A549 (cell line): ENCODE measurements at regions not wholly inside any gene's neighbourhood (a gene's known extent, or its start where the extent isn't known, plus 50 kb on each side); places are given as distances from the start of the nearest gene placed in this dataset.
"Not testable (repeated sequence)": the region's sequence is repeated elsewhere in the genome, so short reads cannot be mapped to it uniquely, and the experiment has no call there.

Experiments used
- ATAC-seq, 2 experiments: fragments of 200-7000 bp in 1 of 2; fragments of >200 bp in 1 of 2; cut with Nextera tagmentation in 1 of 2; cut with Tn5 transposase in 1 of 2; 3 replicates each; pipeline versions ENCODE4 v1.8.0 to v1.9.1; 2018 to 2020; ENCODE audit warnings: mild to moderate bottlenecking in 1 of 2, moderate library complexity in 1 of 2
- CTCF ChIA-PET: fragments of 300-600 bp; sonication (Branson Sonifier 250); formaldehyde crosslinking; extraction: SDS; loops from one replicate; lab custom pipeline; 2021; ENCODE audit warnings: antibody characterized with exemption, inconsistent platforms; lab: Yijun Ruan, JAX
- POLR2A ChIA-PET: fragments of 350-600 bp; formaldehyde crosslinking; extraction: SDS; loops from one replicate; lab custom pipeline; 2021; ENCODE audit warnings: antibody characterized with exemption, inconsistent platforms; lab: Yijun Ruan, JAX
- DNase-seq, 2 experiments: peaks; one replicate each; pipeline versions ENCODE4 v3.0.0 to v3.0.0-alpha.2; 2011 to 2016; ENCODE audit warnings: low read depth in 1 of 2, low spot score in 1 of 2
- FAIRE-seq: peaks from 2 replicates; lab custom pipeline; 2011; peaks lifted over from hg19 to GRCh38; lab: Jason Lieb, UNC
- H3K27ac ChIP-seq, 2 experiments: fragments of >200 bp; sonication (Bioruptor Twin); formaldehyde crosslinking; 3 replicates each; pipeline ENCODE4 v1.5.1; 2016 to 2017
- H3K4me1 ChIP-seq: fragments of >200 bp; sonication (Bioruptor Twin); formaldehyde crosslinking; 3 replicates; pipeline ENCODE4 v1.6.1; 2016
- H3K4me2 ChIP-seq: fragments of >200 bp; sonication (Bioruptor Twin); formaldehyde crosslinking; 3 replicates; pipeline ENCODE4 v1.6.1; 2016
- H3K4me3 ChIP-seq: fragments of >200 bp; sonication (Bioruptor Twin); formaldehyde crosslinking; 3 replicates; pipeline ENCODE4 v1.5.1; 2016
- H3K9me3 ChIP-seq: fragments of >200 bp; sonication (Bioruptor Twin); formaldehyde crosslinking; 3 replicates; pipeline ENCODE4 v1.6.1; 2016
- BHLHE40 ChIP-seq: IDR thresholded peaks from 2 replicates; pipeline ENCODE4 v1.6.1; 2012; ENCODE audit warnings: low read depth, low read length, inconsistent platforms
- CBX2 ChIP-seq: fragments of 200-600 bp; sonication (generic); IDR thresholded peaks from 2 replicates; pipeline ENCODE4 v1.6.1; 2016; ENCODE audit warnings: low read depth, mild to moderate bottlenecking, borderline replicate concordance
- CBX8 ChIP-seq: fragments of 200-600 bp; sonication (generic); IDR thresholded peaks from 2 replicates; pipeline ENCODE4 v1.6.1; 2016
- CEBPB ChIP-seq, 2 experiments: fragments of >200 bp in 1 of 2; sonication (Bioruptor Twin) in 1 of 2; formaldehyde crosslinking in 1 of 2; IDR thresholded peaks; 2 replicates each; pipeline ENCODE4 v1.6.1; 2012 to 2016
- CHD4 ChIP-seq: fragments of 200-600 bp; sonication (generic); IDR thresholded peaks from 2 replicates; pipeline ENCODE4 v1.6.1; 2016; ENCODE audit warnings: antibody characterized with exemption, mild to moderate bottlenecking, borderline replicate concordance
- EHF ChIP-seq: fragments of 250-450 bp; sonication (Bioruptor Pico); IDR thresholded peaks from 2 replicates; pipeline ENCODE4 v1.5.0; 2020; ENCODE audit warnings: mild to moderate bottlenecking
- EP300 ChIP-seq, 2 experiments: fragments of >200 bp; sonication (Bioruptor Twin); formaldehyde crosslinking; IDR thresholded peaks; 2 replicates in 1 of 2; 3 replicates in 1 of 2; pipeline ENCODE4 v1.6.1; 2016 to 2017
- ESRRA ChIP-seq: fragments of 150-350 bp; IDR thresholded peaks from 2 replicates; pipeline ENCODE4 v1.6.1; 2014; ENCODE audit warnings: mild to moderate bottlenecking, low read length, borderline replicate concordance
- FOSB ChIP-seq: fragments of 250-450 bp; sonication (Bioruptor Pico); IDR thresholded peaks from 2 replicates; pipeline ENCODE4 v1.5.0; 2020; ENCODE audit warnings: mild to moderate bottlenecking, moderate library complexity
- GATA3 ChIP-seq: IDR thresholded peaks from 2 replicates; pipeline ENCODE4 v1.6.1; 2012; ENCODE audit warnings: borderline replicate concordance
- HDAC2 ChIP-seq: fragments of 200-600 bp; sonication (generic); IDR thresholded peaks from 2 replicates; pipeline ENCODE4 v1.6.1; 2016
- HES2 ChIP-seq: fragments of >200 bp; sonication (Bioruptor Twin); formaldehyde crosslinking; IDR thresholded peaks from 2 replicates; pipeline ENCODE4 v1.6.1; 2016
- HMGXB4 ChIP-seq: fragments of 250-450 bp; sonication (Bioruptor Pico); IDR thresholded peaks from 2 replicates; pipeline ENCODE4 v1.5.0; 2021; ENCODE audit warnings: mild to moderate bottlenecking, moderate library complexity, borderline replicate concordance
- HOXB5 ChIP-seq: fragments of 250-450 bp; sonication (Bioruptor Pico); IDR thresholded peaks from 2 replicates; pipeline ENCODE4 v1.5.0; 2020; ENCODE audit warnings: mild to moderate bottlenecking, moderate library complexity
- JUN ChIP-seq, 2 experiments: fragments of >200 bp; sonication (Bioruptor Twin); formaldehyde crosslinking; IDR thresholded peaks; 2 replicates in 1 of 2; 3 replicates in 1 of 2; pipeline ENCODE4 v1.6.1; 2016 to 2017
- KDM5A ChIP-seq: fragments of 200-600 bp; sonication (generic); IDR thresholded peaks from 2 replicates; pipeline ENCODE4 v1.6.1; 2016; ENCODE audit warnings: antibody characterized with exemption, mild to moderate bottlenecking
- MAX ChIP-seq: IDR thresholded peaks from 2 replicates; pipeline ENCODE4 v1.6.1; 2012
- PHF8 ChIP-seq: fragments of 200-600 bp; sonication (generic); IDR thresholded peaks from 2 replicates; pipeline ENCODE4 v1.6.1; 2016; ENCODE audit warnings: low read depth, mild to moderate bottlenecking, antibody characterized with exemption, moderate library complexity, borderline replicate concordance
- RCOR1 ChIP-seq: fragments of 150-350 bp; IDR thresholded peaks from 2 replicates; pipeline ENCODE4 v1.6.1; 2014; ENCODE audit warnings: antibody characterized with exemption, low read length, low read depth
- RFX5 ChIP-seq: fragments of 450-650 bp; IDR thresholded peaks from 2 replicates; pipeline ENCODE4 v1.7.1; 2014; ENCODE audit warnings: antibody characterized with exemption, mild to moderate bottlenecking, moderate library complexity
- RNF2 ChIP-seq: fragments of 200-600 bp; sonication (generic); IDR thresholded peaks from 2 replicates; pipeline ENCODE4 v1.6.1; 2016; ENCODE audit warnings: low read depth, mild to moderate bottlenecking, antibody characterized with exemption, moderate library complexity, borderline replicate concordance
- SMC3 ChIP-seq: fragments of >200 bp; sonication (Bioruptor Twin); formaldehyde crosslinking; IDR thresholded peaks from 3 replicates; pipeline ENCODE4 v1.6.1; 2018; ENCODE audit warnings: inconsistent platforms
- USF2 ChIP-seq: fragments of 450-650 bp; IDR thresholded peaks from 2 replicates; pipeline ENCODE4 v1.6.1; 2014; ENCODE audit warnings: antibody characterized with exemption
- ZC3H11A ChIP-seq: fragments of 450-650 bp; IDR thresholded peaks from 2 replicates; pipeline ENCODE4 v1.6.1; 2014; ENCODE audit warnings: antibody characterized with exemption, mild to moderate bottlenecking
- ZNF302 ChIP-seq: fragments of 250-450 bp; sonication (Bioruptor Pico); IDR thresholded peaks from 2 replicates; pipeline ENCODE4 v1.9.0; 2021; ENCODE audit warnings: inconsistent platforms, mild to moderate bottlenecking, moderate library complexity
- ZSCAN20 ChIP-seq: fragments of 250-450 bp; sonication (Bioruptor Pico); IDR thresholded peaks from 2 replicates; pipeline ENCODE4 v1.8.0; 2022; ENCODE audit warnings: mild to moderate bottlenecking, moderate library complexity
- WGBS: methylation state at CpG from one replicate; pipeline ENCODE4 v1.1.6; 2017; ENCODE audit errors: missing lambda C conversion rate; 5-methylcytosine and 5-hydroxymethylcytosine counted together

GRCh38 chr5:19125956-19126713 is 861.9 kb downstream of the CDH18 start:
- DNase-seq, result no peak
- ATAC-seq, result no peak
- no peak overlapping the region for H3K27ac ChIP-seq
- H3K4me1 ChIP-seq, result no peaks in the 10 kb centered on the region
- H3K9me3 ChIP-seq, result no peaks in the 10 kb centered on the region
- ChIA-PET POLR2A (no interaction called here), CTCF (no interaction called here)
- WGBS, result 11% methylated on average over 5 of the region's 5 CpGs
- H3K4me2 ChIP-seq, result no peak overlapping the region
- no peak for FAIRE-seq
- no peak for TF ChIP-seq HOXB5 (CRISPR knock-in tag)
- TF ChIP-seq CEBPB (IDR thresholded peaks at IDR 0.05), result no peak
- TF ChIP-seq RCOR1, result no peak
- no peak for TF ChIP-seq HMGXB4 (CRISPR knock-in tag)
- TF ChIP-seq EHF, result no peak
- TF ChIP-seq ZSCAN20, result no peak
- no peak for TF ChIP-seq KDM5A
- no peak for TF ChIP-seq MAX
- TF ChIP-seq HES2, result no peak
- no peak overlapping the region for H3K4me3 ChIP-seq

GRCh38 chr5:19140276-19140675 is 847.7 kb downstream of the CDH18 start:
- TF ChIP-seq BHLHE40 (no peak), RNF2 (no peak), ZNF302 (CRISPR knock-in tag) (no peak), PHF8 (no peak), EHF (no peak), SMC3 (no peak), USF2 (no peak), CHD4 (no peak), GATA3 (no peak), JUN (IDR thresholded peaks at IDR 0.05) (no peak), HES2 (no peak), ESRRA (no peak), HDAC2 (no peak), HMGXB4 (CRISPR knock-in tag) (no peak), CBX8 (no peak), CBX2 (no peak), RFX5 (no peak), ZC3H11A (no peak), FOSB (no peak), EP300 (IDR thresholded peaks at IDR 0.05) (no peak)
- 0% methylated on average over 2 of the region's 2 CpGs for WGBS
- ChIA-PET CTCF (no interaction called here), POLR2A (no interaction called here)
- Histone ChIP-seq H3K4me3 (no peak overlapping the region), H3K4me2 (no peak overlapping the region), H3K4me1 (no peaks in the 10 kb centered on the region), H3K9me3 (no peaks in the 10 kb centered on the region), H3K27ac (no peak overlapping the region)
- DNase-seq, result no peak
- no peak for FAIRE-seq
- no peak for ATAC-seq

- H3K27ac ChIP-seq, DNase-seq, FAIRE-seq, ATAC-seq, H3K9me3 ChIP-seq, CTCF ChIA-PET, H3K4me3 ChIP-seq, POLR2A ChIA-PET, H3K4me1 ChIP-seq, H3K4me2 ChIP-seq: not testable (repeated sequence)
- 62% methylated on average over 18 of the region's 20 CpGs for WGBS
These were observed 846.0 kb downstream of the CDH18 start for GRCh38 chr5:19141937-19142524.

GRCh38 chr5:19142713-19143414 is 845.1 kb downstream of the CDH18 start:
- CTCF ChIA-PET, DNase-seq, FAIRE-seq, POLR2A ChIA-PET, H3K9me3 ChIP-seq, ATAC-seq, H3K4me1 ChIP-seq, H3K4me2 ChIP-seq, H3K27ac ChIP-seq, H3K4me3 ChIP-seq: not testable (repeated sequence)
- WGBS, result 38% methylated on average over 6 of the region's 38 CpGs
